Epithelial cell of proximal tubule (primary cell): ENCODE measurements at regions not wholly inside any gene's neighbourhood (a gene's known extent, or its start where the extent isn't known, plus 50 kb on each side); places are given as distances from the start of the nearest gene placed in this dataset.

ENCODE experiments used
- DNase-seq: peaks from one replicate; pipeline ENCODE4 v3.0.0-alpha.2; 2011; ENCODE audit warnings: low read depth
- H3K4me3 ChIP-seq: 2 replicates; pipeline ENCODE4 v1.5.1; 2011; ENCODE audit warnings: low read depth, mild to moderate bottlenecking, low read length
- CTCF ChIP-seq: conservative IDR thresholded peaks from 2 replicates; pipeline ENCODE4 v1.5.1; 2012; ENCODE audit warnings: low read depth, mild to moderate bottlenecking, low read length

GRCh38 chr7:84631913-84632312, 437.3 kb upstream of the SEMA3A start:
- no peak overlapping the region for H3K4me3 ChIP-seq
- no peak for DNase-seq
- TF ChIP-seq CTCF, result no peak

GRCh38 chr7:84629640-84630318, 435.2 kb upstream of the SEMA3A start:
- no peak for TF ChIP-seq CTCF
- no peak for DNase-seq
- H3K4me3 ChIP-seq, result no peak overlapping the region

- H3K4me3 ChIP-seq, result no peak overlapping the region
- no peak for DNase-seq
- no peak for TF ChIP-seq CTCF
These were observed 434.6 kb upstream of the SEMA3A start for GRCh38 chr7:84629216-84629615.

- TF ChIP-seq CTCF, result no peak
- H3K4me3 ChIP-seq, result no peak overlapping the region
- no peak for DNase-seq
These were observed 432.7 kb upstream of the SEMA3A start for GRCh38 chr7:84627250-84627649.

GRCh38 chr7:84624927-84625326, 430.3 kb upstream of the SEMA3A start:
- no peak for TF ChIP-seq CTCF
- H3K4me3 ChIP-seq, result no peak overlapping the region
- no peak for DNase-seq

- no peak overlapping the region for H3K4me3 ChIP-seq
- no peak for DNase-seq
- no peak for TF ChIP-seq CTCF
These were observed 429.9 kb upstream of the SEMA3A start for GRCh38 chr7:84624527-84624926.
